Stimulated activated CD8-positive, alpha-beta memory T cell treated with anti-CD3 and anti-CD28 coated beads, Interleukin-4, amount 100 ng/mL, for 4 hours (primary cell): ENCODE measurements at regions not wholly inside any gene's neighbourhood (a gene's known extent, or its start where the extent isn't known, plus 50 kb on each side); places are given as distances from the start of the nearest gene placed in this dataset.
"Not testable (repeated sequence)": the region's sequence is repeated elsewhere in the genome, so short reads cannot be mapped to it uniquely, and the experiment has no call there.

Experiments
- DNase-seq, 2 donors: peaks; one replicate each; pipeline ENCODE4 v3.0.0-alpha.2; 2020; ENCODE audit warnings: low read depth in 2 of 2, low spot score in 1 of 2

DNA sequence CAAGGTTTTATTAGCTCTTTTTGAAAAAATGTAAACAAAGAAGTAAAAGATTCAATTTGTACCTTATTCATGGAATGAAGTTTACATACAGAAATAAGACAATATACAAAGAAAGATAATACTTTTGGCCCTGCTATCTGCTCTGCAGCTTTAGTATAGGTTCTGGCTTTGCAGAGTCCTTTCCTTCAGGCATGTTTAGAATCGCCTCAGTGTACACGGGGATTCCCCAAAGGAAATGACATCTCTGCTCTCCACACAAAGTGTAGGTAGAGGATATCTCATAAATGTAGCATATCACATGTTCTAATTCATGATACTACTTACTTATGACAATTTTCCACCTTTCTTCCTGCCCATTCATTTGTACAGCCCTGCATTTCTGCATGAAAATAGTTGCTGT is 222.6 kb upstream of the DPYD start:
- no peak for DNase-seq

GRCh38 chr1:98133131-98133530 is 212.3 kb upstream of the DPYD start:
- DNase-seq: no peak

DNA sequence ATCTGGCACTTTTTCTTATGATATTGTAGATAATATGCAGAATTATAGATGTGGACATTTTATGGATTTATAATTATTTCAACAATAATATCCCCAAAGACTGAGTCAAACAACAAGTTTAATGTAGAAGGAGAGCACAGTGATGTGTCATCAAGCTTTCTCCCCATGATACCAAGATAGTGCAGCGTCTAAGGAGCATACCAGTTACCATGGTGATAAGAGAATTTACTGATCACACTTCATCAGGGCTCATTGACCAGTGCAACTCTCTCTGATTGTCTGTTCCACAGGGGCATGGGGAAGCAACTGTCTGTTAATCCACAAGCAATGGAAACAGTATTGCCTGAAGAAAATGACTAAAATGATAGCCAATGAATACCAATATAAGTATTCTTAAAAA is 209.6 kb upstream of the DPYD start:
- no peak for DNase-seq

- DNase-seq: no peak
Measured at GRCh38 chr1:98129491-98129890, 208.7 kb upstream of the DPYD start.

DNA sequence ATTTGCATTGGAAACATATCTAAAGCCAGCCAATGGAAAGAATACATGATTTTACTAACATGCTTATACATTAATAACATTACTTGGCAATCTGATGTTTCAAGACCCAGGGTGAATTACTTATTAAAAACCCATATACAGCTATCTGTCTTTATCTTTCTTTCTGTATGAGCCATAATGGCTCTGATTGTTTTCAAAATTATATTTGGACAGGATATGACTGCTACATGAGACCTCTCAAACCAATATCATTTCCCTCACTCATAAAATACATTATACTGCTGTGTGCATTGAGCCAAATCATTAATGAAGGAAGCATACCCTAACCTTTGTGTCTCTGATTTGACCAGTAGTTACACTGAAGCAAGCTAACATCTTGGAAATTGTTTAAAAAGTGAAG is 205.9 kb upstream of the DPYD start:
- DNase-seq: no peak

- no peak for DNase-seq
Measured at GRCh38 chr1:98121646-98122045, 200.8 kb upstream of the DPYD start.

DNA sequence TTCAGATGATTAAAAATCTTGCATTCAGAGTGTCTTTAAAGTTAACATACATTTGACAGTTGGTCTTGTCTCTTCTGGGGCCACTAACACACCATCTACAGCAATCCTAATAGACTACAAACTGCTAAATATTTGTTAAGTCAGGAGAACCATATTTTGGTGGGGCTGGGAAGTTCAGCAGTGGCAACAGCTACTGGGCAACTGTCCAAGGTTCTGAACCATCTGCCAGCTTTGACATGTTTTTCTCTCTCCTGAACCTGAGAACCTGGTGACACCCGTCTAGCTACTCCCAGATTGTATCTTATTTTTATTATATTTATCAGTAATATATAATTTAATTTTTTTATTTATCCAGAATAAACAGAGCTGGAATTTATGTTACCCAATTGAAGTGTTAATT is 199.0 kb upstream of the DPYD start:
- no peak for DNase-seq

DNA sequence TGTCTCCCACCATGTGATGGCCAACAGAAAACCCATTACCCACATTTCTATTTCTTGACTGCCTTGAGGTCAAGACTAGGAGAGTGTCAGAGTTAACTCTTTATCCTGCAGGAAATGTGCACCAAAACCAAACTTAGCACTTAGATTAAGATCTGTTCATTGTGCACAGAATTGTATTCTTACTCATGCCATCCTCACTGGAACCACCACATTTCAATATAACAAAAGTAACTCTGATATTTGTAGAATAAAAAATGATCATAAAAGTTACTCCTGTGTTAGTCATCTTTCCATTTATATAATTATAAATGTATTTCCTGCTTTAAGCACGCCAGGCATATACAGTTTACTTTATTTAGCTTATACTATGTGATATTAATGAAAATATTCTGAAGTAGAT is 193.0 kb upstream of the DPYD start:
- no peak for DNase-seq

- DNase-seq: no peak
Measured at GRCh38 chr1:98112626-98113025, 191.8 kb upstream of the DPYD start.

DNA sequence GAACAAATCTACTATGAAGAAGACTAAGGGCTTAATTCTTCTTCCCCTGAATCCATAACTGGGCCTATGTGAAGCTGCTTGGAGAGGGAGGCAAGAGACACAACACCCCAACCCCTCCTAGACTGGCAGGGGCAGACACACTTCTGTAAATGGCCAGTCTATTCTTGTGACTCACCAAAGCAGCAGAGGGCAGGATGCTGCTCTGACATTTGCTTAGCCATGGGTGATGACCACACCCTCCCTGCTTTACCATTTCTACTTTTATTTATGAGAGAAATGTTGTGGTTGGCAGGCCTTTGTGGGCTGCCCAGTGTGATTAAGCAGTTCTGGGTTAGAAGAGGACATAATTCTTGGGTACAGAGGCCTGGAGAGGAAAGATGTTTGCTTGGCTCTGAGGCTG is 189.8 kb upstream of the DPYD start:
- DNase-seq: no peak

- DNase-seq: not testable (repeated sequence)
Measured at GRCh38 chr1:98108378-98108777, 187.5 kb upstream of the DPYD start.

GRCh38 chr1:98107256-98107655 is 186.4 kb upstream of the DPYD start:
- DNase-seq: no peak

- DNase-seq: no peak
Measured at GRCh38 chr1:98104289-98104688, 183.5 kb upstream of the DPYD start.

- no peak for DNase-seq
Measured at GRCh38 chr1:98103617-98104285, 182.9 kb upstream of the DPYD start.

- DNase-seq: no peak
Measured at GRCh38 chr1:98102345-98103030, 181.7 kb upstream of the DPYD start.

GRCh38 chr1:98101364-98101763 is 180.5 kb upstream of the DPYD start:
- DNase-seq: no peak

DNA sequence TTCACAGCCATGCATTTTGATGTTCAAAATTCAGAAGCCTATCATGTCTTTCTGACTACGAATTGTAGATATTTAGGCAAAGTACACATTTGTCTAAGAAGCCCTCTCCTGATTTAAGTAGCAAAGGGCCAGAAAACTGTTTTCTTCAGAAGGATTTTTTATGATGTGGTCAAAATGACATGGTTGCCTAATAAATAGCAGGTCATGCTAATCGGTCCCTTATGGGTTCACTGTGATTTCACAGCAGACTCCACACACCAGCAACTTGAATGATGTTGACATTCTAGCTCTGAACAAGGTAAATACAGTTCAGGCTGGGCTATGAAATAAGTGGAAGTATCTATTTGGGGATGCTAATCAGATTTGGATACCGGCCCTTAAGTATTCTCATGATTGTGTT is 178.7 kb upstream of the DPYD start:
- no peak for DNase-seq

GRCh38 chr1:98098473-98098872 is 177.6 kb upstream of the DPYD start:
- no peak for DNase-seq

- DNase-seq: no peak
Measured at GRCh38 chr1:98090351-98090750, 169.5 kb upstream of the DPYD start.

- no peak for DNase-seq
Measured at GRCh38 chr1:98088381-98088780, 167.5 kb upstream of the DPYD start.

GRCh38 chr1:98086796-98087441 is 166.1 kb upstream of the DPYD start:
- no peak for DNase-seq

GRCh38 chr1:98086156-98086555 is 165.3 kb upstream of the DPYD start:
- DNase-seq: no peak

- no peak for DNase-seq
Measured at GRCh38 chr1:98084188-98084587, 163.4 kb upstream of the DPYD start.
